HG03066 (cell line): ENCODE measurements at regions not wholly inside any gene's neighbourhood (a gene's known extent, or its start where the extent isn't known, plus 50 kb on each side); places are given as distances from the start of the nearest gene placed in this dataset.

ENCODE experiments used
- ATAC-seq: cut with Tn5 transposase; IDR thresholded peaks from one replicate; pipeline ENCODE4 v1.9.1; 2021; ENCODE audit warnings: low read depth; ENCODE audit not compliant: unreplicated experiment

DNA sequence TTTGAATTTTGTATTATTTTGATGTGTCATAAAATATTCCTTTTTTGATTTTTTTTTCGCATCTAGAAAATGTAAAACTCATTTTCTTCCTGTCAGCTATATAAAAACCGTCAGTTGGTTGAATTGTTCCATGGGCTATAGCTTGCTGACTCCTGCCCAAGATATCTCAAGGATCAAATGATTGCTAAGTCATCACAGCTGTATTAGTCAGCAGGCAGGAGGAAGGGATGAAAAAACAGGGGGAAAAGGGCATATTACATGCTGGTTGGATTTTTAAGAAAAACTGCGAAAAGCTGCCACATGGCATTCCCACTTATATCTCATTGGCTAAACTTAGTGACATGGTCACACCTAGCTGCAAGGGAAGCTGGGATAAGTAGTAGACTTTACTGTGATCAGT, 569.9 kb downstream of the BCKDHB start:
- no peak for ATAC-seq

DNA sequence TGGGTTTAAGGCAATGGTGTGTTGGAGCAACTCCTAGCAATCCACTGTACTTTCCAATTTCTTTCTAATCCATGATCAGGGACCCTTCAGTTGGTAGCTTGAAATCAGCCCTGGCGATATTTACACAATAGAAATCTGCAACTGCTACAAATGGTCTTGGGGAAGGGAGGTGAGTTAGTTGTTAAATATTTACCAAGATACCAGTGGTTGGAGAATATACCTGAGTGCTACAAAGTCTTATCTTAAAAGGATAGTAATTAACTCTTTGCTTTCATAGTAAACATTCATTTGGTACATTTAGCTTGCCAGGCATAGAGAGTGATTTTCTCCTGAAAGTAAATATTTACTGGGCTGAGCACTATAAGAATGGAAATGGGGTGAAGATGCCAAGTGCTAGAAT, 568.2 kb downstream of the BCKDHB start:
- ATAC-seq, result no peak

DNA sequence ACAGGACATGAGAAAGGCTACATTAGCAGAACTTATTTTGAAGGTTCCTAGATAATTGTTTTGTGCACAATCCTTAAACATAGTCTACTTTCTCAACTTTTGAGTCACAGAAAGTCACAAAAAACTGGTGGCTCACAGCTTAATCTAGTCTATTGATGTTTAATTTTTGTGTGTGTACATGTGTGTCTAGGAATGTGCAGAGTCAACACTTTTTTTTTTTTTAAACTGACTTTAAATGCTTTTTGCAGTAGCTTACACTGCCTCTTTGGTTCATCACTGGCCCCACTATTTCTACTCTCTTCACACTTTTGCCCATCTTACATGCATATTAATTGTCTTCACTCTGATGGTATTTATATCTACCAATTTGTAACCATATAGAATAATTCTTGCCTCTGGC, 566.9 kb downstream of the BCKDHB start:
- ATAC-seq, result no peak

DNA sequence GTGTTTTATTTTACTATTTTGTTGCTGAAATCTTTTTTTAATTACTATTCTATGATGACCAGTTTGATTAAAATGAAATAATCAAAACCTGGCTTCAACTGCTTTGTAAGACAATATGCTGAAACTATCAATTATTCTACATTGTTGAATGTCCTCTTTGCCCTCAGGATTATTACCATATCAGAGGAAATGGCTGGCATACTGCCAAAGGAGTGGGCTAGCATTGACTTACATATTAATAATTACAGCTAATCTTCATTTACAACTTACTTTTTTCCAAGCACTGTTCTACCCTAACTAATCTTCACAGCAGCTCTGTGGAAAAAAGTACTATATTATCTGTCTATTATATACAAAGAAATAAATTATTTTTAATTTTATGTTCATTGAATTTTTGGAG, 560.5 kb downstream of the BCKDHB start:
- ATAC-seq, result no peak

DNA sequence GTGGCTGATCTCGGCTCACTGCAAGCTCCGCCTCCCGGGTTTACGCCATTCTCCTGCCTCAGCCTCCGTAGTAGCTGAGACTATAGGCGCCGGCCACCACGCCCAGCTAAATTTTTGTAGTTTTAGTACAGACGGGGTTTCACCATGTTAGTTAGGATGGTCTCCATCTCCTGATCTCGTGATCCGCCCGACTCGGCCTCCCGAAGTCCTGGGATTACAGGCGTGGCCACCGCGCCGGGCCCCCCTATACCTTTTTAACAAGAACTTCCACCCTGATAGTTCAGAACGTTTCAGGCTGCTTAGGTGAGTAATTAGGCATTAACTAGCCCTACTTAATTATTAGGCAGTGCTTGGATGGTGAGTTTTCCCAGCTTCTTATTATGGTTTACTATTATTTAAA, 552.5 kb downstream of the BCKDHB start:
- no peak for ATAC-seq

DNA sequence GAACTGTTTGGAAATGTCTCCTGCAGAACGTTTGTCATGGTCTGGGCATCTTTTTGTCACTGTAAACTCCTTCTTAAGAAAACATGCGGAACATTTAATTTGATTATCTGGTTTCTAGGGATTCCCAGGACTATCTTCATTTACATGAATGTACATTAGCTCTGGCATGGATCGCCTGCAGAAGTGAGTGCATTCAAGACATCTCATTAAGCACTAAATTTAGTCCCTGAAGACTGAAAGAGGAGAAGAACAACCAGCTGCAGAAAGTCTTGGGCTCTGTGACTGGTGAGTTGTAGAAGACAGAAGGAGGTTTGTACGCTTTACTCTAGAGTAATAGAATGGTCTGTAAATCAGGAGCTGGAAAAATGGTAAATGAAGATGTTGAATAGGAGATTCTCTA, 540.7 kb downstream of the BCKDHB start:
- no peak for ATAC-seq

DNA sequence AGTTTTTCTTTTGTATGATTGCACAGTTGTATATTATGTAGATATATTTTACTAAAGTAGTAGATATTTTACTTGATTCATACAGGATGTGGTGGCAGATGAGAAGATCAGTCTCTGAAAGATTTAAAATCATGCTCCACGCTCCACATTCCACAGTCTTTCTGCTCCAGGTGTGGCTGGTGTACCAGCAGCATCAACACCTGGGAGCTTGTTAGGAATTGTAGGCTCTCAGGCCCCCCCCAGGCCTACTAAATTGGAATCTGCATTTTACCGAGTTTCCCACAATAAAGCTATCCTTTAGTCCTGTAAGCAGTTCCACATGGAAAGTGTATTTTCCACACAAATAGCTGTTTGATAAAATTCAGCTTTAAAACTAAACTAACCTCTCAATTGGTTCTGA, 537.4 kb downstream of the BCKDHB start:
- ATAC-seq, result no peak

DNA sequence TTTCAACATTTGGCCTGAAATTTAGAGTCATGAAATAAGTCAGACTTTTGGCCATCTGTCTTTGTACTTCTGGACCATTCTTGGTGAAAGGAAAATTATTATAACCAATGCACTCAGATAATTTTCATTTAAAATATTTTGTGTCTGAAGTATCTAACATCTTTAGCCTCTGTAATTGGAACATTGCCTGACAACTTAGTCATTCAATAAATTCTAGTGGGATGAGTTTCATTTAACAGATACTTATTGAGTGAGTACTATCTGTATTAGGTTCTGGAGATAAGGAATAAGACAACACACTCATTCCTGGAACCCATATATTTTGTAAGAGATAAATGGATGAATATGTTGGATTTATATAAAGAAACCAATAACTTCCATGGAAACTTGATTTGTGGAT, 536.0 kb downstream of the BCKDHB start:
- no peak for ATAC-seq

DNA sequence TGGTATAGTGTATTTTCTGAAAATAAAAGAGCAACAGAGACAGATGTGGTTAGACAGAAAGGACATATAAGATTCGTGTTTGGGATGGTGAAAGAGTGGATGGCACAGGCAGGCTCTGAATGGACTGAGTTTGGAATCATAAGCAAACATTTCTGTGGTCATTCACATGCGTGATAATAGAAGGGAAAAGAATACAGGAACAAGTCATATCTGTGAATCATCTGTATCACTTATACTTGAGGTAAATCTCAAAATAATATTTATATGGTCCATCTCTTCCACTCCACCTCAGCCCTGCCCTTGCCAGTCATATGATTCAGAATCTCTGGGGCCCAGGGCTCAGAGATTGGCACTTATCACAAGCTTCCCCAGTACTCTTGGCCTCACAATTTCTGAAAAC, 535.1 kb downstream of the BCKDHB start:
- ATAC-seq, result no peak

DNA sequence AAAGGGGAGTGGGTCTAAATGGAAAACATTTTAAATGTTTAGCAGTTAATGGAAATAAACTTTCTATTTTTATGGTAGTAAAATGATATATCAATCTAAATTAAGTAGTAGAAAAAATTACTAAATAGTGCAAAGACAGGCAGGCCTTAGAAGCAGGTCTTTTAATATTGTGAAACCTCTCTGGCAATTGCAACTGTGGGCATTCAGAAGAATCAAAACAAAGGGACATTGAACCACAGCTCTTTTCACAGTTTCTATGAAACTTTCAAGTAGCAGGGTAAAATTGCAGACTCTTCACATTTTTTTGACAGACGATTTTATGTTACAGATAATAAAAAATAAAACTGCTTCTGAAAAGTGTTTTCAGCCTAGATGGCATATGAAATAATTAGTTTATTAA, 533.7 kb downstream of the BCKDHB start:
- ATAC-seq, result no peak

DNA sequence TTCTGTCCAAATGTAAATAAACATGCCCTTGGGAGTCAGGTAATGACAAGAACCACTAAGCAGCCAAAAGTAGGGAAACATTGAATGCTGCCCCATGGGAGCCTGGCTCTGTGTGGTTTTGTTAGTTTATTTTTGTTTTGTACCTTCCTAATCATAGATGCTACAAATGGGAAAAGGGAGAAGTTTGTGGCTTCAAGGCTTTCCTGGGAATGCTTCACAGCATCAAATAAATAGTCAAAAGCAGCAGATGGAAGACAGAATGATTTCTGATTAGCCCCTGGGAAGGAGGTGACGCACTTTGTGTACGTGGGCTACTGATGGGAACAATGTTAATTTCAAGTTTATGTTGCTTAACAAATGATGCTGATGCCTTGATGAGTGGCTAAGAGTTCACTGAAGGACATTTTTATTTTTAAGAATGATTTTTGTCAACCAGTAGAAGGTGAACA, 532.7 kb downstream of the BCKDHB start:
- ATAC-seq, result no peak

DNA sequence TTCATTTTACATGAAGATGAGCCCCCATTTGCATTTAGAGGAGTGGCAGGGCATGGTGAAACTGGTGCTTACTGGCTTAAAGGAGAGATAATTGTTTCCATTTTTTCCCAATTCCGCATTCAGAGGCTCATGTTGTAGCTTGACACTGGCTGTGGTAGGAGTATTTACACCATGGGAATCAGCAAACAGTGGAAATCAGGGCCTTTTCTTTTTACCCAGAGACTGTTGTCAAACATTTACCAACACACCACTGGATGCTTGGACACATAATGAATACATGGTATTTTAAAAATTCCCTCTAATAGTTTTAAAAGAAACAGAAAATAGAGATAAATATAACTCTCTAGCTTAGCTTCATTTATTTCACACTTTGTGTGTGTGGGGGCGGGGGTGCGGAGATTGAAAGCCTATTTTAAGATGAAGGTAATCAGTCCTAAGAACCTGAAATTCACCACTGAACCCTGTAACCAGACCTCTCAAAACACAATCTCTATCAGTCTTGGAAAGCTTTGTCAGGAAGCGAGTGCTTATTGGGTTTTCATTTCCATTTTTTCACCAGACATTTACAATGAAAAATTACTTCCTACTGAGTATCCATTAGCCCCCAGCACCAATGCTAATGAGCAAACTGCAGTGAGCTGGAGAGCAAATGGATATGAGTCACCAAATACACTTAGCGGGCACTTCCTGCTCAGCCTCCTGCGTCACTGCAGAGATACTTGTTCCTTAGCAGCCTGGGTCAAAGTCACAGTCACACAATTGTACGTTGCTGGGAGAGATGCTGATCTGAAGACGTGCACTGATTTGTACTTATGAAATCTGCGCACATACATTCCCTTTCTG, 532.0 kb downstream of the BCKDHB start:
- ATAC-seq, result no peak

DNA sequence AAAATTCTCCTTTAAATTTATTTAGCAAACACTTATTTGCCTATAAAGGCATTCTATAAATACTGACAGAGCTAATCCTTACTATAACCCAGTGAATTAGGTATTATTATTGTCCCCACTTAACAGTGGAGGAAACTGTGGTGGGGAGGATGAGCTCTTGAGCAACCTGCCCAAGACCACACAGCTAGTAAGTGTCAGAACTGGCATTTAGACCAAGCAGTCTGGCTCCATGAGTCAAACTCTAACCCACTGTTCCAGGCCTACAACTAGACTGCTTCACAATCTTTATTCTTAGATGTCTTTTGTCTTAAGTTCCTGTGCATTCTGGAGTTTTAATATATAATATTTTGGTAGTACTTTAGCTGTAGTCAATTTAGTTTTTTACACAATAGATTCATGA, 530.8 kb downstream of the BCKDHB start:
- ATAC-seq, result no peak

DNA sequence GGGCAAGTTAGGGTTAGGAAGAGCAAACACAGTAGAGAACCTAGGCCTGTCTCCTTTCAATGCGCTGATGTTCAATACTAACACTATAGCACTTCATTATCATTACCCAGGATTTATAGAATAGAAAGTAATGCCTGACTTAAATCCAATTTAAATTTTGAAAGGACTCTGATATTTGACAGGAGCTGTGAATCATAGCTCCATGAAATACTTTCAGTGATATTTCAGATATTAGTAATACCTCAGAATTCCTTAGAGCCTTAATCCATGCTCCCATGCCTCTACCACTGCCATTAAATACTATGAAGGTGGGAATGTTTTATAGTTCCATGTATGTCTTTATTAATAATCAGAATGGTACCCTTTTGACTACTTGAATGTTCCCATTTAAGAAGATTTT, 530.2 kb downstream of the BCKDHB start:
- no peak for ATAC-seq

DNA sequence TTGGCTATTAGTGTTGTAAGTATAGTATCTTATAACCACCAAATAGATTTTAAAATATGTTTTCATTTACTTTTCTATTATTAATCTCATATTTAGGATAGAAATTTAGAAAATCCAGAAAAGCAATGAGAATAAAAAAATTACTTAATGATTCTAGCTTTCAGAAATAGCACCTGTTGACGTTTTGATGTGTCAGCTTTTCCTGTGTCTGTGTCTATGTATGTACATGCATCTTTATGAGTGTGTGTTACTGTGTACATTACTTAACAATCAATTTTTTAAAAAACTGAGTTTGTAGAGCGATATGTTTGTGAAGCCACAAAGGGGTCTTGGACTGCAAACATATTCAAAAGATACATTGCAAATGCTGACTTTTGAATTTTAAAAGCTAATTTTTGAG, 526.9 kb downstream of the BCKDHB start:
- ATAC-seq, result no peak

DNA sequence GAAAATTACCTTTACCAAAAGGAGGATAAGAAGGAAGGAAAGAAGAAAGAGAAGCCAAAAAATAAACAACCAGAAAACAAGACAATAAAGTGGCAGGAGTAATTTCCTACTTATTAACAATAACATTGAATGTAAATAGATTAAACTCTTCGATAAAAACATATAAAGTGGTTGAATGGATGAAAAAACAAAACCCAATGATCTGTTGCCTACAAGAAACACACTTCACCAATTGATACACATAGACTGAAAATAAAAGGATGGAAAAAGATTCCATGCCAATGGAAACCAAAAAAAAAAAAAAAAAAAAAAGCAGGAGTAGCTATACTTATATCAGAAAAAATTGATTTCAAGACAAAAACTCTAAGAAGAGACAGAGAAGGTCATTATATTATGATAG, 518.9 kb downstream of the BCKDHB start:
- no peak for ATAC-seq

DNA sequence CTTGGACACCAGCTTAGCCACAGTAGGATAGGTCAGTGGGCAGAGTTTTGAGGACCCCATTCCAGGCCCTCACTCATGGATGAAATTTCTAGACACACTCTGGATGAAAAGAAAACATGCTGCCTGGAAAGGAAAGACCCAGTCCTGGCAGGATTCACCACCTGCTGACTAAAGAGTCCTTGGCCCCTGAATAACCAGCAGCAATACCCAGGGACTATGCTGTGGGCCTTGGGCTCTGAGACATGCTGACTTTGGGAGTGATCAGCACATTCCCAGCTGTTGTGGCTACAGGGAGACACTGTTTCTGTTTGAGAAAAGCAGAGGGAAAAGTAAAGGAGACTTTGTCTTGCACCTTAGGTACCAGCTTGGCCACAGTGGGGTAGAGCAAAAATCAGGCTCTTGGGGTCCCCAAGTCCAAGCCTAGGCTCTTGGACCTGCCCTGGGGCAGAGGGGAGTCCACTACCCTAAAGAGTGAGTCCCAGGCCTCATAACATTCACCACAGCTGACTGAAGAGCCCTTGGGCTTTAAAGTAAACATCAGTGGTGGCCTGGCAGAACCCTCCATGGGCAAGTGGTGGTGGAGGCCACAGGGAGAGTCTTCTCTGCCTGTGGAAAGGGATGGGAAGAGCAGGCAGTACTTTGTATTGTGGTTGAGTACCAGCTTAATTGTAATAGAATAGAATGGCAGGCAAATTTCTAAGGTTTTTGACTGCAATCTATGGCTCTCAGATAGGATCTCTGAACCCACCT, 516.8 kb downstream of the BCKDHB start:
- ATAC-seq, result no peak

DNA sequence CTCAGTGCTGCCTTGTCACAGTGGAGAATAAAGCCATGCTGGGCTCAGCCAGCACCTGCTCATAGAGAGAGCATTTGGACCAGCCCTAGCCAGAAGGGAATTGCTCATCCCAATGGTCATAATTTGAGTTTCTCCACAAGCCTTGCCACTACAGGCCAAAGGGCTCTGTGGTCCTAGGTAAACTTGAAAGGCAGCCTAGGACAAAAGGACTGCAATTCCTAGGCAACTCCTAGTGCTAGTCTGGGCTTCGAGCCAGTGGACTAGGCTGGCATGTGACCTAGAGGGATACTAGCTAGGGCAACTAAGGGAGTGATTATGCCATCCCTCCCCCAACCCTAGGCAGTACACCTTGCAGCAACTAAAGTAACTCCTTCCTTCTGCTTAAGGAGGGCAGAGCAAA, 516.2 kb downstream of the BCKDHB start:
- ATAC-seq, result no peak

DNA sequence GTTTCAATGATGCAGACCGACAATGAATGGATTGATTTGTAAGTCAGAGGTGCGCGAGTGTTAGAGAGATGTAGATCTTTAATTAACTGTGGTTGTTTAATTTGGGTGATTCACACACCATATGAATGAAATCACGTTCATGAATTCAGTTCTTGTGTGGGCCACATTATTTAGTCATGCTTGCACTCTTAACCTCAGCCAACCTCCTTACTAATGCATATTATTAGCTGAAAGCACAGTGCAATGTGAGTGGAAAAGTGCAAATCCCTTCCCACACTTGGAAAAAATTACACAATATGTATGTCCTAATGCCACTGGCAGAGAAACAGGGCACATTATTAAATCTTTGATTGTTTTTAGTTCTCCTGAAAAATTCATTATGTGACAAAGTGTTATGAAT, 512.5 kb downstream of the BCKDHB start:
- no peak for ATAC-seq

DNA sequence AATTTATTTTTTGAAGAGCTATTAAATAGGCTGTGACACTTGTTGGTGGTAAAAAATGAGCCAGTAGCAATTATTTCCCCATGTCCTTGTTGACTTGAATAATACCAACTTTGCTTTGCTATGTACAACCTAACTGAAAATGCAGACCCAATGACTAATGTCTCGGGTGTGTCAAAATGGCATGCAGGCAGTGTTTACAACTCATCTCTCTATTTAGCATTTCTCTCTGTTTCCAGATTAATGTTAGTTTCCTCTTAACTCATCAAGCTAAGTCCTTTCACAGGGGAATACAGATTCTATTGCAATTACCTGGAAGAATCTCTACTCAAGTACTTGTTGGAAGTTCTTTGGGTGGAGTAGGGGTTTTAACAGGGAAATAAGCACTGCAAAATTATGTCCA, 504.4 kb downstream of the BCKDHB start:
- ATAC-seq, result no peak

DNA sequence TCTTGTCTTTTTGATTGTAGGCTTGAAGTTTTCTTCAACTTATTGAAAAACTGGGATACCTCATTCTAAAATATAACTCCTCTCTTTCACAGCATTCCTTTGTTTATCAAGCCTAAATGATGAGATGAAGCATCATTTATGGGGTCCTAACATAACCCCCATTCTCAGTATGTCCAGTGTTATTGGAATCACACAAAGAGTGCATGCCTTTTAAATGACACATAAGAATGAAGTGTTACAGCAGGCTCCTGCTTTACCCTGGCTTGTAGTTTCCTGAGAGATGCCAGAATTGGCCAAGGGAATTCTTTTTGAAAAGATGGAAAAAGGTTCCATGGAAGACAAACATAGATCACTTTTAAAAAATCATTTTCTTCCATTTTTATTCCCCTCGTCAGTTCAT, 502.4 kb downstream of the BCKDHB start:
- no peak for ATAC-seq

DNA sequence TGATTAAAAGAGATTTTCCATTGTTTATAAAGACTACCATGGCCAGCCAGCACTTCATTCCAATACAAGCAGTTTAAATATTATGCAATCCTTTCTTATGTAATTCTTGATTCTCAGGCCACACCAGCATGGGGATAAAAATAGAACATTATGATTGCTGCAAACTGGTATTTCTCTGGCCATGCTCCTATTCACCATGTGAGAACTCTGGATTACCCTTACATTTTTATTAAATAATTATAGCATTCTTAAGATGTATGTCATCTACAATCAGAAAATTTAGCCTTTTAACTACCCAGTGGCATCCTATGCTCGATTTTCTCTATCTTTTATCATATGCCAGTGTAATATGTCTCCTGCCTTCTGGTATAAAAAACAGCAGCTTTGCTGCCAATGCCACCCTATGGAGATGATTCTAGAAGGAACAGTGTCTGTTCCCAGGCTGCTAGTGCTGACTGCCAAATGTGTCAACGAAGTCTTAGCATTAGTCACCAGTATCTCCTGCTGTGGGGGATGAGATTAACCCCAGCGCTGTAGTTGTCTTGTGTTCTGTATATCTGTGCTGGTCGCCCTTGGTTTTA, 501.4 kb downstream of the BCKDHB start:
- ATAC-seq, result no peak
